Caco-2 (cell line): ENCODE measurements at regions not wholly inside any gene's neighbourhood (a gene's known extent, or its start where the extent isn't known, plus 50 kb on each side); places are given as distances from the start of the nearest gene placed in this dataset.
"Not testable (repeated sequence)": the region's sequence is repeated elsewhere in the genome, so short reads cannot be mapped to it uniquely, and the experiment has no call there.

ENCODE experiments used
- BruUV-seq: library from RNA; stranded (reverse); fragments of 400-500 nt; replicated peaks from 2 replicates; lab custom pipeline; 2021; lab: Mats Ljungman, UMichigan
- CTCF ChIA-PET: fragments of 300-600 bp; sonication (Branson Sonifier 250); formaldehyde crosslinking; loops from one replicate; lab custom pipeline; 2022; ENCODE audit warnings: antibody characterized with exemption; lab: Charles Lee
- POLR2A ChIA-PET: fragments of 300-600 bp; sonication (Branson Sonifier 250); formaldehyde crosslinking; loops from one replicate; lab custom pipeline; 2022; ENCODE audit warnings: antibody characterized with exemption; lab: Charles Lee
- DNase-seq, 2 experiments: peaks; one replicate each; pipeline versions ENCODE4 v3.0.0 to v3.0.0-alpha.2; 2020 to 2022
- H3K27me3 ChIP-seq: replicated peaks from 2 replicates; pipeline ENCODE4 v1.6.0; 2011; ENCODE audit warnings: low read length; ENCODE audit not compliant: control insufficient read depth, insufficient read depth
- H3K36me3 ChIP-seq: 2 replicates; pipeline ENCODE4 v1.5.1; 2011; ENCODE audit warnings: low read length; ENCODE audit not compliant: control insufficient read depth, insufficient read depth
- H3K4me1 ChIP-seq: fragments of 250-450 bp; sonication (Bioruptor Pico); 2 replicates; pipeline ENCODE4 v1.5.1; 2020; ENCODE audit warnings: mild to moderate bottlenecking
- H3K4me3 ChIP-seq: 2 replicates; pipeline ENCODE4 v1.5.1; 2011; ENCODE audit warnings: low read depth, mild to moderate bottlenecking, control low read depth, low read length
- H3K9me3 ChIP-seq: fragments of 250-450 bp; sonication (Bioruptor Pico); 2 replicates; pipeline ENCODE4 v1.5.1; 2020; ENCODE audit warnings: mild to moderate bottlenecking, moderate library complexity
- H3K27ac Mint-ChIP-seq: one replicate; pipeline ENCODE4 v1.8.0; 2022; ENCODE audit warnings: mixed read lengths; ENCODE audit not compliant: unreplicated experiment
- H3K27me3 Mint-ChIP-seq: one replicate; pipeline ENCODE4 v1.8.0; 2022; ENCODE audit warnings: mixed read lengths; ENCODE audit not compliant: insufficient read depth, unreplicated experiment
- H3K36me3 Mint-ChIP-seq: one replicate; pipeline ENCODE4 v1.8.0; 2022; ENCODE audit warnings: mild to moderate bottlenecking, mixed read lengths; ENCODE audit not compliant: insufficient read depth, unreplicated experiment
- H3K4me1 Mint-ChIP-seq: one replicate; pipeline ENCODE4 v1.8.0; 2022; ENCODE audit warnings: low read depth, mixed read lengths; ENCODE audit not compliant: unreplicated experiment
- H3K4me3 Mint-ChIP-seq: one replicate; pipeline ENCODE4 v1.8.0; 2022; ENCODE audit warnings: mild to moderate bottlenecking, moderate library complexity, mixed read lengths; ENCODE audit not compliant: unreplicated experiment
- H3K9me3 Mint-ChIP-seq: one replicate; pipeline ENCODE4 v1.8.0; 2022; ENCODE audit warnings: mixed read lengths; ENCODE audit not compliant: unreplicated experiment
- CTCF ChIP-seq, 2 experiments: fragments of 200-600 bp in 1 of 2; IDR thresholded peaks; 1 replicate in 1 of 2; 2 replicates in 1 of 2; pipeline versions ENCODE4 v1.5.1 to v1.8.0; 2011 to 2022; ENCODE audit warnings: antibody characterized with exemption in 1 of 2, control low read depth in 1 of 2, inconsistent platforms in 1 of 2, low read depth in 1 of 2, low read length in 1 of 2, mild to moderate bottlenecking in 1 of 2, moderate library complexity in 1 of 2; ENCODE audit not compliant: insufficient read depth in 1 of 2, severe bottlenecking in 1 of 2, unreplicated experiment in 1 of 2
- intact Hi-C: fragments of 100-400 bp; cut with micrococcal nuclease; formaldehyde crosslinking; loops from one replicate; pipeline ENCODE4 v1.10.0; 2022; ENCODE audit not compliant: unreplicated experiment

GRCh38 chr1:190936337-190936736, 458.7 kb upstream of the BRINP3 start:
- no peak overlapping the region for H3K4me3 ChIP-seq
- Mint-ChIP-seq H3K27ac (no peak overlapping the region), H3K4me1 (no peaks in the 10 kb centered on the region), H3K36me3 (no peaks in the 10 kb centered on the region), H3K27me3 (no peaks in the 10 kb centered on the region), H3K9me3 (no peaks in the 10 kb centered on the region), H3K4me3 (no peak overlapping the region)
- no peak for TF ChIP-seq CTCF (IDR thresholded peaks at IDR 0.05; ENCODE audit: insufficient read depth in 1 of 2, low read depth in 1 of 2, low read length in 1 of 2, severe bottlenecking in 1 of 2, unreplicated experiment in 1 of 2)
- BruUV-seq, result no TSS peak
- ChIA-PET POLR2A (no interaction called here), CTCF (no interaction called here)
- H3K9me3 ChIP-seq, result no peaks in the 10 kb centered on the region
- no peaks in the 10 kb centered on the region for H3K4me1 ChIP-seq
- no peaks in the 10 kb centered on the region for H3K36me3 ChIP-seq
- intact Hi-C loops, result no loop called here
- DNase-seq, result no peak
- H3K27me3 ChIP-seq, result no peaks in the 10 kb centered on the region

GRCh38 chr1:190940951-190941350, 463.3 kb upstream of the BRINP3 start:
- TF ChIP-seq CTCF (IDR thresholded peaks at IDR 0.05; ENCODE audit: insufficient read depth in 1 of 2, low read depth in 1 of 2, low read length in 1 of 2, severe bottlenecking in 1 of 2, unreplicated experiment in 1 of 2), result no peak
- no peaks in the 10 kb centered on the region for H3K27me3 ChIP-seq
- Mint-ChIP-seq H3K4me3 (no peak overlapping the region), H3K27me3 (no peaks in the 10 kb centered on the region), H3K36me3 (no peaks in the 10 kb centered on the region), H3K27ac (no peak overlapping the region), H3K9me3 (no peaks in the 10 kb centered on the region), H3K4me1 (no peaks in the 10 kb centered on the region)
- no peaks in the 10 kb centered on the region for H3K9me3 ChIP-seq
- DNase-seq, result no peak
- intact Hi-C loops, result no loop called here
- BruUV-seq, result no TSS peak
- no peaks in the 10 kb centered on the region for H3K36me3 ChIP-seq
- no peaks in the 10 kb centered on the region for H3K4me1 ChIP-seq
- CTCF ChIA-PET, result no interaction called here
- H3K4me3 ChIP-seq, result no peak overlapping the region
- POLR2A ChIA-PET, result no interaction called here

- intact Hi-C loops, result no loop called here
- Mint-ChIP-seq H3K9me3 (no peaks in the 10 kb centered on the region), H3K27me3 (no peaks in the 10 kb centered on the region), H3K4me3 (no peak overlapping the region), H3K4me1 (no peaks in the 10 kb centered on the region), H3K36me3 (no peaks in the 10 kb centered on the region), H3K27ac (no peak overlapping the region)
- no peaks in the 10 kb centered on the region for H3K36me3 ChIP-seq
- BruUV-seq, result no TSS peak
- TF ChIP-seq CTCF (IDR thresholded peaks at IDR 0.05; ENCODE audit: insufficient read depth in 1 of 2, low read depth in 1 of 2, low read length in 1 of 2, severe bottlenecking in 1 of 2, unreplicated experiment in 1 of 2), result no peak
- no peaks in the 10 kb centered on the region for H3K9me3 ChIP-seq
- no peak for DNase-seq
- no peaks in the 10 kb centered on the region for H3K4me1 ChIP-seq
- H3K27me3 ChIP-seq, result no peaks in the 10 kb centered on the region
- CTCF ChIA-PET, result no interaction called here
- H3K4me3 ChIP-seq, result no peak overlapping the region
- POLR2A ChIA-PET, result no interaction called here
These were observed 464.8 kb upstream of the BRINP3 start for GRCh38 chr1:190942475-190942874.

- CTCF ChIA-PET, H3K27me3 ChIP-seq, intact Hi-C loops, H3K27me3 Mint-ChIP-seq, H3K9me3 Mint-ChIP-seq, H3K9me3 ChIP-seq, BruUV-seq, DNase-seq, H3K4me3 Mint-ChIP-seq, H3K36me3 Mint-ChIP-seq, H3K4me3 ChIP-seq, H3K4me1 ChIP-seq, POLR2A ChIA-PET, H3K36me3 ChIP-seq, H3K27ac Mint-ChIP-seq, H3K4me1 Mint-ChIP-seq: not testable (repeated sequence)
These were observed 466.1 kb upstream of the BRINP3 start for GRCh38 chr1:190943722-190944121.
